GM19397 (cell line): ENCODE measurements at regions not wholly inside any gene's neighbourhood (a gene's known extent, or its start where the extent isn't known, plus 50 kb on each side); places are given as distances from the start of the nearest gene placed in this dataset.

Experiments
- ATAC-seq: cut with Tn5 transposase; IDR thresholded peaks from one replicate; pipeline ENCODE4 v1.9.1; 2021; ENCODE audit warnings: mild to moderate bottlenecking, moderate library complexity; ENCODE audit not compliant: unreplicated experiment

- ATAC-seq: no peak
These were observed 449.6 kb downstream of the KIF16B start for GRCh38 chr20:16123623-16124022.

GRCh38 chr20:16119909-16120308 is 453.3 kb downstream of the KIF16B start:
- no peak for ATAC-seq

- no peak for ATAC-seq
These were observed 457.2 kb downstream of the KIF16B start for GRCh38 chr20:16115911-16116552.

GRCh38 chr20:16113736-16114135 is 459.5 kb downstream of the KIF16B start:
- no peak for ATAC-seq

GRCh38 chr20:16111852-16112412 is 461.3 kb downstream of the KIF16B start:
- ATAC-seq: no peak

GRCh38 chr20:16111172-16111832 is 461.9 kb downstream of the KIF16B start:
- ATAC-seq: no peak

- no peak for ATAC-seq
These were observed 465.9 kb downstream of the KIF16B start for GRCh38 chr20:16107172-16107870.

- no peak for ATAC-seq
These were observed 466.9 kb downstream of the KIF16B start for GRCh38 chr20:16106191-16106849.

- ATAC-seq: no peak
These were observed 468.5 kb downstream of the KIF16B start for GRCh38 chr20:16104783-16105182.
